Vagina (tissue), 2 donors: ENCODE measurements at regions not wholly inside any gene's neighbourhood (a gene's known extent, or its start where the extent isn't known, plus 50 kb on each side); places are given as distances from the start of the nearest gene placed in this dataset.
A peak's percentile ranks its signal among the peaks of the same experiment; 100 is the strongest.

Source experiments
- DNase-seq, 2 donors: peaks; one replicate each; pipeline ENCODE4 v3.0.0-alpha.2; 2017; ENCODE audit errors: extremely low spot score in 2 of 2
- H3K27ac ChIP-seq: fragments of 200-600 bp; sonication (generic); one replicate; pipeline ENCODE4 v1.5.1; 2019
- H3K27me3 ChIP-seq: fragments of 200-600 bp; sonication (generic); one replicate; pipeline ENCODE4 v1.5.1; 2019
- H3K36me3 ChIP-seq, 2 donors: fragments of 200-600 bp; sonication (generic); one replicate each; pipeline ENCODE4 v1.5.1; 2017 to 2019
- H3K4me1 ChIP-seq: fragments of 200-600 bp; sonication (generic); one replicate; pipeline ENCODE4 v1.5.1; 2019
- H3K4me3 ChIP-seq, 2 donors: fragments of 200-600 bp; sonication (generic); 1 replicate in 1 of 2; 2 replicates in 1 of 2; pipeline ENCODE4 v1.5.1; 2016 to 2019
- H3K9me3 ChIP-seq: fragments of 200-600 bp; sonication (generic); one replicate; pipeline ENCODE4 v1.5.1; 2019
- POLR2A ChIP-seq, 2 donors: fragments of 450-650 bp; IDR thresholded peaks; one replicate each; pipeline ENCODE4 v1.6.1; 2017; ENCODE audit warnings: antibody characterized with exemption in 2 of 2, mild to moderate bottlenecking in 2 of 2, moderate library complexity in 2 of 2
- POLR2AphosphoS5 ChIP-seq, 2 donors: sonication (generic); formaldehyde crosslinking; IDR thresholded peaks; one replicate each; pipeline ENCODE4 v1.9.0; 2017; ENCODE audit warnings: antibody characterized with exemption in 2 of 2, mild to moderate bottlenecking in 2 of 2, low read depth in 1 of 2; ENCODE audit not compliant: insufficient read depth in 1 of 2
- intact Hi-C: fragments of 100-400 bp; cut with DNase I; formaldehyde crosslinking; loops from one replicate; pipeline ENCODE4 v1.15.1; 2023
- TF ChIP-seq, protein P1 (sequence below), 3 experiments: fragments of 450-650 bp in 2 of 3; fragments of 200-600 bp in 1 of 3; sonication (generic) in 1 of 3; IDR thresholded peaks; one replicate each; pipeline ENCODE4 v1.5.1; 2017 to 2019; ENCODE audit warnings: antibody characterized with exemption in 3 of 3, mild to moderate bottlenecking in 2 of 3, moderate library complexity in 2 of 3

DNA sequence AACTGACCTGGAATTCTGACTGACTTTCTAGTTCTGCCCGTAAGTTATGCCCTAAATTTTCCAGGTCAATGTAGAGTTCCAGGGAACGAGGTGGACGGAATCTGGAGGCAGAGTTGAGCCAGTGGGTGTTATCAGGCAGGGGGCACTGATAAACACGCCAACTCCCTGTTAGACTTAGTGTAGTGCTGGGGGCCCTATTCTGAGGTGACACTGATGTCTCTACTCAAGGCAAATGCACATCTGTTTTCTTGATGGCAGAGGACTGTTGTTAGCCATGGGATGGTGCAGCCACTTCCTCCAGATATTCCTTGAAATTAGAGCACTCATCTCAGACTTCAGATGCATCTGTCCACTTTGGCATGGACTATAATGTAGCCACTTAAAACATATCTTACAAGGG lies 83.5 kb downstream of the C9orf152 start:
- no peaks in the 10 kb centered on the region for H3K9me3 ChIP-seq
- no peaks in the 10 kb centered on the region for H3K36me3 ChIP-seq
- intact Hi-C loops = no loop called here
- peak overlapping the region; percentile 84 for H3K27ac ChIP-seq
- no peak for DNase-seq
- TF ChIP-seq POLR2A (IDR thresholded peaks at IDR 0.05) (no peak), POLR2AphosphoS5 (IDR thresholded peaks at IDR 0.05; ENCODE audit: insufficient read depth in 1 of 2, low read depth in 1 of 2) (no peak)
- TF ChIP-seq, protein P1, sequence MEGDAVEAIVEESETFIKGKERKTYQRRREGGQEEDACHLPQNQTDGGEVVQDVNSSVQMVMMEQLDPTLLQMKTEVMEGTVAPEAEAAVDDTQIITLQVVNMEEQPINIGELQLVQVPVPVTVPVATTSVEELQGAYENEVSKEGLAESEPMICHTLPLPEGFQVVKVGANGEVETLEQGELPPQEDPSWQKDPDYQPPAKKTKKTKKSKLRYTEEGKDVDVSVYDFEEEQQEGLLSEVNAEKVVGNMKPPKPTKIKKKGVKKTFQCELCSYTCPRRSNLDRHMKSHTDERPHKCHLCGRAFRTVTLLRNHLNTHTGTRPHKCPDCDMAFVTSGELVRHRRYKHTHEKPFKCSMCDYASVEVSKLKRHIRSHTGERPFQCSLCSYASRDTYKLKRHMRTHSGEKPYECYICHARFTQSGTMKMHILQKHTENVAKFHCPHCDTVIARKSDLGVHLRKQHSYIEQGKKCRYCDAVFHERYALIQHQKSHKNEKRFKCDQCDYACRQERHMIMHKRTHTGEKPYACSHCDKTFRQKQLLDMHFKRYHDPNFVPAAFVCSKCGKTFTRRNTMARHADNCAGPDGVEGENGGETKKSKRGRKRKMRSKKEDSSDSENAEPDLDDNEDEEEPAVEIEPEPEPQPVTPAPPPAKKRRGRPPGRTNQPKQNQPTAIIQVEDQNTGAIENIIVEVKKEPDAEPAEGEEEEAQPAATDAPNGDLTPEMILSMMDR (IDR thresholded peaks at IDR 0.05) = no peak
- peaks cover 56% of the 10 kb centered on the region for H3K4me1 ChIP-seq
- H3K4me3 ChIP-seq = no peak overlapping the region
- no peaks in the 10 kb centered on the region for H3K27me3 ChIP-seq

DNA sequence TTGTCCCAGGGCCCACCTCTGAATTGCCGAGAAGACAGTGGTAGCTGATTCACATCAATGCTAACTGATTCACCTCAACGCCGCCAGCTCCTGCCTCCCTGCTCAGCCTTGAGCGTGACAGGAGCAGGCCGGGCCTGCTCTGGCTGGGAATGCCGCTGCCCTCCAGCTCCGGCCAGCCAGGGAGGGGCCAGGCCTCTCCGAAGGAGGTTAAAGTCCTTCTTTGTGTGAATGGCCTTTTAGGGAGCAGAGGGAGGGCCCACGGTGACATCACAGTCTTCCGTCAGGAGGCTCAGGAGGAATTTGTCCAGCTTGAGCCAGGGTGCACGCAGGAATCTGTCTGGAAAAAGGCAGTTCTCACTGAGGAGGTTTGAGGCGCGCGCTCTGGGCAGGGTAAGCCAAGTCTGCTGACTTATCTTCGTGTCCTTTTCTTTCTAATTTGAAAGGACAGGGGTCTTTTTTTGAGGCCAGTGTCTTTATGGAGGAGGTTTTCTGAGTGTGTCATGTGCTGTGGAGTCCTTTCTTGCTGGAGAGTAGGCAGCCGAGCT lies 82.7 kb downstream of the C9orf152 start:
- peaks cover 58% of the 10 kb centered on the region for H3K4me1 ChIP-seq
- peak; percentile 76 to 89 for TF ChIP-seq POLR2AphosphoS5 (IDR thresholded peaks at IDR 0.05; ENCODE audit: insufficient read depth in 1 of 2, low read depth in 1 of 2)
- TF ChIP-seq, protein P1 (IDR thresholded peaks at IDR 0.05) = no peak
- TF ChIP-seq POLR2A (IDR thresholded peaks at IDR 0.05) = peak in 1 of 2 donors; percentile 28
- H3K4me3 ChIP-seq = peak overlapping the region; percentile 18 to 33

DNA sequence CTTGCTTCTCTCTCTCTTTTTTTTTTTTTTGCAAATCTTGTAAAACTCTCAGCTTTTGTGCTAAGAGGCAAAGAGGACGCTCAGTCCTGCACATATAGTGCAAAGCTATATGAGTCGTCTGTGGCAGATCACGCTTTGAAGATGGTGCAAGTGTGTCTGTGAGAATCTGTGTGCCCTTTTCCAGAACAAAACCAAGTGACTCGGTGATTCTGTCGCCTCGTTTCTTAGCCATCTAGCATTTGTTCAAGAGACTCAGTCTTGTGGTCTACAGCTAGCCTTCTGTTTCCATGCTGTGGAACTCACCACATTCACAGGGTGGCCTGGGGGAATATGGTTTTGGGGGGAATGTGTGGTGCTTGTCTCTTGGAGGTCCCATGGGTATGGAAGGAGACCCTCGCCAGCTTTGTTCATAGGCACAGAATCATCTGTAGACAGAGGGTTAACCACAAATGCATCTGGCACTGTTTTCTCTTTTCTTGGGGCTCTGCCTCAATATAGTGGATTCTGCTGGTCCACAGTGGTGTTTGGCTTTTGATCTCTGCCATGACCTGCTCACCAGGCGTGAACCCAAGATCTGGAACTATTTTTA lies 82.1 kb downstream of the C9orf152 start:
- H3K9me3 ChIP-seq = no peaks in the 10 kb centered on the region
- H3K4me1 ChIP-seq = peaks cover 58% of the 10 kb centered on the region
- DNase-seq = no peak
- intact Hi-C loops = loop anchor here (5.0 kb wide), 1 partner anchor 79 kb away; no protein-coding TSS in a partner anchor
- no peaks in the 10 kb centered on the region for H3K36me3 ChIP-seq
- no peak for TF ChIP-seq POLR2AphosphoS5 (IDR thresholded peaks at IDR 0.05; ENCODE audit: insufficient read depth in 1 of 2, low read depth in 1 of 2)
- TF ChIP-seq, protein P1 (IDR thresholded peaks at IDR 0.05) = no peak
- no peak for TF ChIP-seq POLR2A (IDR thresholded peaks at IDR 0.05)
- H3K27ac ChIP-seq = peak overlapping the region; percentile 84
- peak overlapping the region; percentile 18 to 33 for H3K4me3 ChIP-seq
- no peaks in the 10 kb centered on the region for H3K27me3 ChIP-seq

More for the DNA sequence above, 82.7 kb downstream of the C9orf152 start:
- Histone ChIP-seq H3K36me3 (no peaks in the 10 kb centered on the region), H3K27me3 (no peaks in the 10 kb centered on the region), H3K27ac (peak overlapping the region; percentile 84), H3K9me3 (no peaks in the 10 kb centered on the region)
- intact Hi-C loops = loop anchor here (5.0 kb wide), 1 partner anchor 78 kb away; no protein-coding TSS in a partner anchor
- peak in 1 of 2 donors; percentile 97 for DNase-seq

DNA sequence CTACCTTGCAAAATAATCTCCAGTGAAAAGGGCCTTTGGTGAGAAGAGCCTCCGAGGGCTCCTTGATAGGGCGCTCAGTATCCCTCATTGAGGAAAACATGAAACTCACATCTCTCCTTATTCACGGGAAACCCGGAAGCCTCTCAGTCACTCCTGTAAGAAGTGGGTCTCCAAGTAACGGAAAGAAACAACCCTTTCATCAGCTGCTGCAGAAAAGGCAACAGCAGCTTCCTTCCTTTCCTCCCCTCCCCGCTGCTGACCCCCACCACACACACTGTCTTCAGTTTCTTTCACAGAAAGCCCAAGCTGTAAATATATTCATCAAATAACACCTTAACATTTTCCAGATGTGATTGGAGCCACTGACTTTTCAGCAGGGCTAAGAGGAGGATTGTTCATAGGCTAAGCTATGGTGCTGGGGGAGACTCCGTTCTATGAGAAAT lies 81.4 kb downstream of the C9orf152 start:
- Histone ChIP-seq H3K4me1 (peaks cover 58% of the 10 kb centered on the region), H3K36me3 (no peaks in the 10 kb centered on the region), H3K4me3 (peak overlapping the region in 1 of 2 donors; percentile 38), H3K9me3 (no peaks in the 10 kb centered on the region), H3K27ac (peak overlapping the region; percentile 84), H3K27me3 (no peaks in the 10 kb centered on the region)
- intact Hi-C loops = loop anchor here (5.0 kb wide), 1 partner anchor 79 kb away; no protein-coding TSS in a partner anchor
- DNase-seq = no peak
- TF ChIP-seq POLR2AphosphoS5 (IDR thresholded peaks at IDR 0.05; ENCODE audit: insufficient read depth in 1 of 2, low read depth in 1 of 2) (no peak), POLR2A (IDR thresholded peaks at IDR 0.05) (no peak)
- TF ChIP-seq, protein P1 (IDR thresholded peaks at IDR 0.05) = no peak
